GM12878 (cell line): ENCODE measurements at regions not wholly inside any gene's neighbourhood (a gene's known extent, or its start where the extent isn't known, plus 50 kb on each side); places are given as distances from the start of the nearest gene placed in this dataset.

Experiments used
- CBX5 ChIP-seq: sonication (generic); IDR thresholded peaks from 2 replicates; pipeline ENCODE4 v1.6.1; 2016; ENCODE audit warnings: low read depth, moderate library complexity, mild to moderate bottlenecking, inconsistent platforms
- CHD4 ChIP-seq: fragments of 200-600 bp; sonication (generic); IDR thresholded peaks from 2 replicates; pipeline ENCODE4 v1.6.1; 2016; ENCODE audit warnings: mild to moderate bottlenecking
- EED ChIP-seq: sonication (generic); IDR thresholded peaks from 2 replicates; pipeline ENCODE4 v1.6.1; 2016; ENCODE audit warnings: antibody characterized with exemption, low read depth
- EGR1 ChIP-seq, 2 experiments: IDR thresholded peaks; 1 replicate in 1 of 2; 2 replicates in 1 of 2; pipeline ENCODE4 v1.6.1; 2011 to 2012; ENCODE audit warnings: low read depth in 2 of 2, low read length in 2 of 2, borderline replicate concordance in 1 of 2, mild to moderate bottlenecking in 1 of 2, moderate library complexity in 1 of 2
- ETV6 ChIP-seq, 2 experiments: fragments of 450-650 bp in 1 of 2; IDR thresholded peaks in 1 of 2; conservative IDR thresholded peaks in 1 of 2; 2 replicates each; pipeline ENCODE4 v1.6.1; 2014; ENCODE audit warnings: antibody characterized with exemption in 1 of 2, borderline replicate concordance in 1 of 2, low read depth in 1 of 2, mild to moderate bottlenecking in 1 of 2, moderate library complexity in 1 of 2
- HDAC6 ChIP-seq: fragments of 200-600 bp; sonication (generic); IDR thresholded peaks from one replicate; pipeline ENCODE4 v1.8.0; 2017; ENCODE audit warnings: antibody characterized with exemption; ENCODE audit not compliant: unreplicated experiment
- IKZF1 ChIP-seq: fragments of 450-650 bp; conservative IDR thresholded peaks from 2 replicates; pipeline ENCODE4 v1.6.1; 2017; ENCODE audit warnings: antibody characterized with exemption, mild to moderate bottlenecking
- IKZF2 ChIP-seq, 2 experiments: fragments of 450-650 bp; IDR thresholded peaks; 2 replicates each; pipeline ENCODE4 v1.6.1; 2017; ENCODE audit warnings: mild to moderate bottlenecking in 2 of 2, moderate library complexity in 2 of 2
- MEF2B ChIP-seq: fragments of 450-650 bp; IDR thresholded peaks from 2 replicates; pipeline ENCODE4 v1.6.1; 2018; ENCODE audit warnings: mild to moderate bottlenecking, moderate library complexity; ENCODE audit not compliant: partially characterized antibody, poor library complexity, severe bottlenecking
- MTA2 ChIP-seq: fragments of 450-650 bp; IDR thresholded peaks from 2 replicates; pipeline ENCODE4 v1.6.1; 2016; ENCODE audit warnings: low read depth, mild to moderate bottlenecking, moderate library complexity
- SP1 ChIP-seq: IDR thresholded peaks from one replicate; pipeline ENCODE4 v1.6.1; 2011; ENCODE audit warnings: low read depth, low read length
- SPI1 ChIP-seq: IDR thresholded peaks from 2 replicates; pipeline ENCODE4 v1.6.1; 2011; ENCODE audit warnings: low read depth, mild to moderate bottlenecking, low read length, moderate library complexity, borderline replicate concordance; ENCODE audit not compliant: insufficient read depth
- SREBF2 ChIP-seq: IDR thresholded peaks from 2 replicates; pipeline ENCODE4 v1.6.1; 2012; ENCODE audit warnings: mild to moderate bottlenecking, low read length
- STAT1 ChIP-seq: fragments of 450-650 bp; conservative IDR thresholded peaks from 2 replicates; pipeline ENCODE4 v1.6.1; 2014; ENCODE audit warnings: antibody characterized with exemption, mild to moderate bottlenecking
- TAF1 ChIP-seq: IDR thresholded peaks from 2 replicates; pipeline ENCODE4 v1.6.1; 2011; ENCODE audit warnings: mild to moderate bottlenecking, low read depth, low read length, borderline replicate concordance
- TCF3 ChIP-seq: IDR thresholded peaks from 2 replicates; pipeline ENCODE4 v1.6.1; 2012; ENCODE audit warnings: low read depth, mild to moderate bottlenecking, low read length, borderline replicate concordance; ENCODE audit not compliant: insufficient read depth
- YBX1 ChIP-seq: fragments of 450-650 bp; IDR thresholded peaks from 2 replicates; pipeline ENCODE4 v1.6.1; 2016; ENCODE audit warnings: antibody characterized with exemption
- ZBED1 ChIP-seq: IDR thresholded peaks from 2 replicates; pipeline ENCODE4 v1.6.1; 2016; ENCODE audit warnings: borderline replicate concordance
- ZBTB40 ChIP-seq: fragments of 450-650 bp; IDR thresholded peaks from 2 replicates; pipeline ENCODE4 v1.6.1; 2016; ENCODE audit warnings: mild to moderate bottlenecking, moderate library complexity, borderline replicate concordance

GRCh38 chr5:89303033-89303480, 420.1 kb upstream of the MEF2C start (continued):
- TF ChIP-seq ZBTB40 (peak; percentile 53; the same call in 1 of the 2 replicates), IKZF2 (IDR thresholded peaks at IDR 0.05) (peak; percentile 69 to 75), ZBED1 (no peak), EED (peak; percentile 27; the same call in 1 of the 2 replicates), YBX1 (no peak), SPI1 (peak; percentile 47), SP1 (peak; percentile 30), CBX5 (0 out of 2 replicates have a peak, but pooled peaks have one; percentile 56), CHD4 (no peak), HDAC6 (no peak), ETV6 (conservative IDR thresholded peaks at IDR 0.05 in 1 of 2, IDR thresholded peaks at IDR 0.05 in 1 of 2; ENCODE audit: borderline replicate concordance in 1 of 2, low read depth in 1 of 2) (peak in 1 of 2 experiments; percentile 38; a peak in 1 of 4 replicates), STAT1 (no peak), TCF3 (no peak), IKZF1 (peak; percentile 58; the same call in 1 of the 2 replicates), SREBF2 (no peak), MEF2B (peak; percentile 1), MTA2 (peak; percentile 64), TAF1 (peak; percentile 43; the same call in 1 of the 2 replicates), EGR1 (IDR thresholded peaks at IDR 0.05; ENCODE audit: borderline replicate concordance in 1 of 2, low read depth in 2 of 2, low read length in 2 of 2) (no peak)
